GM12878 (cell line): ENCODE measurements at regions not wholly inside any gene's neighbourhood (a gene's known extent, or its start where the extent isn't known, plus 50 kb on each side); places are given as distances from the start of the nearest gene placed in this dataset.

Experiments
- ATAC-seq: fragments of 200-7000 bp; cut with Tn5 transposase; 3 replicates; pipeline ENCODE4 v1.9.1; 2020; ENCODE audit warnings: mild to moderate bottlenecking, moderate library complexity
- BruUV-seq: library from RNA; stranded (reverse); fragments of 400-500 nt; replicated peaks from 2 replicates; lab custom pipeline; 2021; lab: Mats Ljungman, UMichigan
- CTCF ChIA-PET: fragments of 300-600 bp; sonication (Branson Sonifier 250); formaldehyde crosslinking; extraction: SDS; loops from one replicate; lab custom pipeline; 2021; ENCODE audit warnings: inconsistent platforms; lab: Yijun Ruan, JAX
- POLR2A ChIA-PET: fragments of 350-600 bp; formaldehyde crosslinking; extraction: SDS; loops from one replicate; lab custom pipeline; 2021; ENCODE audit warnings: inconsistent platforms; lab: Charles Lee
- RAD21 ChIA-PET: fragments of 300-600 bp; sonication (Branson Sonifier 250); formaldehyde crosslinking; loops from one replicate; lab custom pipeline; 2023; ENCODE audit warnings: antibody characterized with exemption; ENCODE audit not compliant: unreplicated experiment; lab: Charles Lee
- SMC1A ChIA-PET: fragments of 300-600 bp; sonication (Branson Sonifier 250); formaldehyde crosslinking; loops from one replicate; lab custom pipeline; 2023; ENCODE audit not compliant: unreplicated experiment, uncharacterized antibody; lab: Charles Lee
- DNase-seq: peaks from one replicate; pipeline ENCODE4 v3.0.0-alpha.2; 2011; ENCODE audit warnings: low read depth, low spot score
- FAIRE-seq: peaks from 3 replicates; lab custom pipeline; 2011; peaks lifted over from hg19 to GRCh38; lab: Jason Lieb, UNC
- H2AFZ ChIP-seq: 2 replicates; pipeline ENCODE4 v1.6.0; 2011; ENCODE audit warnings: low read depth, low read length, control low read depth; ENCODE audit not compliant: control insufficient read depth
- H3K27ac ChIP-seq: 2 replicates; pipeline ENCODE4 v1.5.1; 2011; ENCODE audit warnings: control low read depth; ENCODE audit not compliant: control insufficient read depth, insufficient read depth
- H3K27me3 ChIP-seq, 2 experiments: replicated peaks in 1 of 2; 2 replicates each; pipeline versions ENCODE4 v1.6.0 to v1.6.1; 2011; ENCODE audit warnings: low read length in 1 of 2; ENCODE audit not compliant: control insufficient read depth in 2 of 2, insufficient read depth in 2 of 2
- H3K36me3 ChIP-seq, 2 experiments: 2 replicates each; pipeline ENCODE4 v1.5.1; 2011; ENCODE audit warnings: low read length in 1 of 2; ENCODE audit not compliant: control insufficient read depth in 2 of 2, insufficient read depth in 2 of 2
- H3K4me1 ChIP-seq: 2 replicates; pipeline ENCODE4 v1.6.1; 2011; ENCODE audit warnings: mild to moderate bottlenecking, low read length, moderate library complexity, mixed read lengths; ENCODE audit not compliant: control insufficient read depth, insufficient read depth
- H3K4me2 ChIP-seq: 2 replicates; pipeline ENCODE4 v1.6.0; 2011; ENCODE audit warnings: control low read depth; ENCODE audit not compliant: control insufficient read depth, insufficient read depth
- H3K4me3 ChIP-seq: fragments of 200-600 bp; sonication (generic); 2 replicates; pipeline ENCODE4 v1.5.1; 2016
- H3K79me2 ChIP-seq: 2 replicates; pipeline ENCODE4 v1.6.0; 2011; ENCODE audit warnings: low read length; ENCODE audit not compliant: control insufficient read depth, insufficient read depth
- H3K9ac ChIP-seq: 2 replicates; pipeline ENCODE4 v1.8.0; 2011; ENCODE audit warnings: low read length, control low read depth, mixed read lengths; ENCODE audit not compliant: control insufficient read depth, insufficient read depth
- H3K9me3 ChIP-seq: replicated peaks from 3 replicates; pipeline ENCODE4 v1.5.1; 2011; ENCODE audit warnings: mild to moderate bottlenecking, low read length; ENCODE audit not compliant: control insufficient read depth, insufficient read depth
- H4K20me1 ChIP-seq: 2 replicates; pipeline ENCODE4 v1.6.0; 2011; ENCODE audit not compliant: control insufficient read depth, insufficient read depth
- BMI1 ChIP-seq: fragments of 450-650 bp; IDR thresholded peaks from 2 replicates; pipeline ENCODE4 v1.6.1; 2016; ENCODE audit warnings: mild to moderate bottlenecking, moderate library complexity, borderline replicate concordance
- CHD1 ChIP-seq: IDR thresholded peaks from 2 replicates; pipeline ENCODE4 v1.6.1; 2012; ENCODE audit warnings: low read depth, low read length, improper control_type of control experiment
- EP300 ChIP-seq, 2 experiments: fragments of 150-350 bp in 1 of 2; IDR thresholded peaks; 2 replicates each; pipeline ENCODE4 v1.6.1; 2011 to 2012; ENCODE audit warnings: low read depth in 2 of 2, low read length in 2 of 2, borderline replicate concordance in 1 of 2, improper control_type of control experiment in 1 of 2, inconsistent platforms in 1 of 2; ENCODE audit not compliant: control insufficient read depth in 1 of 2
- GABPA ChIP-seq: IDR thresholded peaks from 2 replicates; pipeline ENCODE4 v1.6.1; 2014; ENCODE audit warnings: antibody characterized with exemption, low read depth, mild to moderate bottlenecking, inconsistent platforms
- GATAD2B ChIP-seq: fragments of 450-650 bp; conservative IDR thresholded peaks from 2 replicates; pipeline ENCODE4 v1.6.1; 2017; ENCODE audit warnings: low read depth, mild to moderate bottlenecking, moderate library complexity
- KDM1A ChIP-seq: fragments of 200-600 bp; sonication (generic); IDR thresholded peaks from 2 replicates; pipeline ENCODE4 v1.6.1; 2016; ENCODE audit warnings: borderline replicate concordance
- MTA3 ChIP-seq: IDR thresholded peaks from 2 replicates; pipeline ENCODE4 v1.6.1; 2012; ENCODE audit warnings: low read length, inconsistent platforms, borderline replicate concordance
- NR2C1 ChIP-seq: fragments of 450-650 bp; IDR thresholded peaks from 2 replicates; pipeline ENCODE4 v1.6.1; 2017; ENCODE audit warnings: antibody characterized with exemption, mild to moderate bottlenecking, moderate library complexity
- PML ChIP-seq: IDR thresholded peaks from 2 replicates; pipeline ENCODE4 v1.6.1; 2012; ENCODE audit warnings: low read length, inconsistent platforms
- RB1 ChIP-seq: fragments of 450-650 bp; formaldehyde crosslinking; IDR thresholded peaks from 2 replicates; pipeline ENCODE4 v1.6.1; 2017; ENCODE audit warnings: mild to moderate bottlenecking, borderline replicate concordance
- RCOR1 ChIP-seq: conservative IDR thresholded peaks from 2 replicates; pipeline ENCODE4 v1.6.1; 2012; ENCODE audit warnings: low read depth, low read length, improper control_type of control experiment
- RFX5 ChIP-seq: IDR thresholded peaks from 2 replicates; pipeline ENCODE4 v1.6.1; 2011; ENCODE audit warnings: low read depth, low read length, improper control_type of control experiment
- SMAD5 ChIP-seq: IDR thresholded peaks from 2 replicates; pipeline ENCODE4 v1.6.1; 2016; ENCODE audit warnings: antibody characterized with exemption, low read depth
- TCF12 ChIP-seq: IDR thresholded peaks from 2 replicates; pipeline ENCODE4 v1.6.1; 2011; ENCODE audit warnings: low read depth, mild to moderate bottlenecking, low read length
- WGBS: methylation state at CpG from one replicate; pipeline ENCODE4 v1.1.6; 2016; ENCODE audit warnings: low lambda C conversion rate; ENCODE audit not compliant: insufficient replicate concordance, insufficient coverage; ENCODE audit errors: missing lambda C conversion rate; 5-methylcytosine and 5-hydroxymethylcytosine counted together
- in situ Hi-C: fragments of 300-500 bp; cut with MboI; formaldehyde crosslinking; loops from 9 replicates; pipeline ENCODE4 v1.14.3; 2018; ENCODE audit warnings: mixed read lengths
- intact Hi-C: fragments of 100-400 bp; cut with micrococcal nuclease; formaldehyde crosslinking; loops from one replicate; pipeline ENCODE4 v1.14.2; 2022; ENCODE audit not compliant: unreplicated experiment
- TF ChIP-seq, protein P1 (sequence below): fragments of 450-650 bp; IDR thresholded peaks from 2 replicates; pipeline ENCODE4 v1.6.1; 2018; ENCODE audit warnings: borderline replicate concordance, mild to moderate bottlenecking; ENCODE audit not compliant: partially characterized antibody
- TF ChIP-seq, protein P2 (sequence below): IDR thresholded peaks from 2 replicates; pipeline ENCODE4 v1.6.1; 2012; ENCODE audit warnings: low read depth, low read length, improper control_type of control experiment

DNA sequence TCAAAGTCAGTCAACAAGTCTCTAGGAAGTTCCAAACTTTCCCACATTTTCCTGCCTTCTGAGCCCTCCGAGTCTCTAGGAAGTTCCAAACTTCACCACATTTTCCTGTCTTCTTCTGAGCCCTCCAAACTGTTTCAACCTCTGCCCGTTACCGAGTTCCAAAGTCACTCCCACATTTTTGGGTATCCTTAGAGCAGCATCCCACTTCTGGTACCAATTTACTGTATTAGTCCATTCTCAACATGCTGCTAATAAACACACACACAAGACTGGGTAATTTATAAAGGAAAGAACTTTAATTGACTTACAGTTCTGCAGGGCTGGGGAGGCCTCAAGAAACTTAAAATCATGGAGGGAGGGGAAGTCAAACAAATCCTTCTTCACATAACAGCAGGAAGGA, 169.0 kb upstream of the HS3ST3A1 start (continued):
- no peak for TF ChIP-seq NR2C1
- TF ChIP-seq SMAD5, result no peak
- no peak for TF ChIP-seq TCF12
- TF ChIP-seq CHD1, result no peak
- TF ChIP-seq GABPA, result no peak
- TF ChIP-seq EP300 (IDR thresholded peaks at IDR 0.05; ENCODE audit: borderline replicate concordance in 1 of 2, control insufficient read depth in 1 of 2, low read depth in 2 of 2, low read length in 2 of 2), result no peak
- TF ChIP-seq, all 136 proteins: peak for 0

DNA sequence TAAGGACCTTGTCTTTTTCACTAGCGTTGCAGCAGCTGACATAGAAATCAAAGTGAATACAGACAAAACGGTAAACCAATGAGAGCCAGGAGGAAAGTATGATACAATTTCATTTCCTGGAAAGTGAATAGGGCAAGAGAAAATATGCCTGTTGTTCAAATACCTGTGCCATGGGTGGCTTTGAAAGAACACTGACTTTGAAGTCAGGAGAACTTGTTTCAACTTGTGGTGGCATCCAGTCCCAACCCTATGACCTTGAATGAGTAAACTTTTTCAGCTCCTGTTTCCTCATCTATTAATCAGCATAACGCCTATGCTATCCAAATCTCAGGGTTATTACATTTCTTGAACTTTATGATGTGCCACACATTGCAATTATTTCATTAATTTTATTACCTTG, 173.7 kb upstream of the HS3ST3A1 start:
- SMC1A ChIA-PET, result no interaction called here
- ATAC-seq (no peak), DNase-seq (no peak), FAIRE-seq (no peak)
- WGBS, result 0% methylated on average over 3 of the region's 3 CpGs
- CTCF ChIA-PET, result no interaction called here
- RAD21 ChIA-PET, result no interaction called here
- Histone ChIP-seq H3K4me3 (no peak overlapping the region), H3K9ac (no peak overlapping the region), H3K27ac (no peak overlapping the region), H3K4me1 (no peaks in the 10 kb centered on the region), H3K4me2 (no peak overlapping the region), H2AFZ (no peak overlapping the region), H3K9me3 (no peaks in the 10 kb centered on the region; the same call in 2 of the 3 replicates), H3K36me3 (no peaks in the 10 kb centered on the region), H3K79me2 (no peaks in the 10 kb centered on the region), H3K27me3 (no peaks in the 10 kb centered on the region), H4K20me1 (no peaks in the 10 kb centered on the region)
- in situ Hi-C loops, result no loop called here
- intact Hi-C loops, result no loop called here
- BruUV-seq, result no TSS peak
- TF ChIP-seq BMI1 (no peak), KDM1A (no peak), MTA3 (no peak), PML (no peak), GATAD2B (no peak), RB1 (no peak), RCOR1 (no peak), RFX5 (no peak)
- TF ChIP-seq, protein P1, sequence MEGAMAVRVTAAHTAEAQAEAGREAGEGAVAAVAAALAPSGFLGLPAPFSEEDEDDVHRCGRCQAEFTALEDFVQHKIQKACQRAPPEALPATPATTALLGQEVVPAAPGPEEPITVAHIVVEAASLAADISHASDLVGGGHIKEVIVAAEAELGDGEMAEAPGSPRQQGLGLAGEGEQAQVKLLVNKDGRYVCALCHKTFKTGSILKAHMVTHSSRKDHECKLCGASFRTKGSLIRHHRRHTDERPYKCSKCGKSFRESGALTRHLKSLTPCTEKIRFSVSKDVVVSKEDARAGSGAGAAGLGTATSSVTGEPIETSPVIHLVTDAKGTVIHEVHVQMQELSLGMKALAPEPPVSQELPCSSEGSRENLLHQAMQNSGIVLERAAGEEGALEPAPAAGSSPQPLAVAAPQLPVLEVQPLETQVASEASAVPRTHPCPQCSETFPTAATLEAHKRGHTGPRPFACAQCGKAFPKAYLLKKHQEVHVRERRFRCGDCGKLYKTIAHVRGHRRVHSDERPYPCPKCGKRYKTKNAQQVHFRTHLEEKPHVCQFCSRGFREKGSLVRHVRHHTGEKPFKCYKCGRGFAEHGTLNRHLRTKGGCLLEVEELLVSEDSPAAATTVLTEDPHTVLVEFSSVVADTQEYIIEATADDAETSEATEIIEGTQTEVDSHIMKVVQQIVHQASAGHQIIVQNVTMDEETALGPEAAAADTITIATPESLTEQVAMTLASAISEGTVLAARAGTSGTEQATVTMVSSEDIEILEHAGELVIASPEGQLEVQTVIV, result no peak
- TF ChIP-seq, protein P2, sequence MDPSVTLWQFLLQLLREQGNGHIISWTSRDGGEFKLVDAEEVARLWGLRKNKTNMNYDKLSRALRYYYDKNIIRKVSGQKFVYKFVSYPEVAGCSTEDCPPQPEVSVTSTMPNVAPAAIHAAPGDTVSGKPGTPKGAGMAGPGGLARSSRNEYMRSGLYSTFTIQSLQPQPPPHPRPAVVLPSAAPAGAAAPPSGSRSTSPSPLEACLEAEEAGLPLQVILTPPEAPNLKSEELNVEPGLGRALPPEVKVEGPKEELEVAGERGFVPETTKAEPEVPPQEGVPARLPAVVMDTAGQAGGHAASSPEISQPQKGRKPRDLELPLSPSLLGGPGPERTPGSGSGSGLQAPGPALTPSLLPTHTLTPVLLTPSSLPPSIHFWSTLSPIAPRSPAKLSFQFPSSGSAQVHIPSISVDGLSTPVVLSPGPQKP, result no peak
- POLR2A ChIA-PET, result no interaction called here
